ENCODE measurements at regions not wholly inside any gene's neighbourhood (a gene's known extent, or its start where the extent isn't known, plus 50 kb on each side); places are given as distances from the start of the nearest gene placed in this dataset.
A peak's percentile ranks its signal among the peaks of the same experiment; 100 is the strongest.

DNA sequence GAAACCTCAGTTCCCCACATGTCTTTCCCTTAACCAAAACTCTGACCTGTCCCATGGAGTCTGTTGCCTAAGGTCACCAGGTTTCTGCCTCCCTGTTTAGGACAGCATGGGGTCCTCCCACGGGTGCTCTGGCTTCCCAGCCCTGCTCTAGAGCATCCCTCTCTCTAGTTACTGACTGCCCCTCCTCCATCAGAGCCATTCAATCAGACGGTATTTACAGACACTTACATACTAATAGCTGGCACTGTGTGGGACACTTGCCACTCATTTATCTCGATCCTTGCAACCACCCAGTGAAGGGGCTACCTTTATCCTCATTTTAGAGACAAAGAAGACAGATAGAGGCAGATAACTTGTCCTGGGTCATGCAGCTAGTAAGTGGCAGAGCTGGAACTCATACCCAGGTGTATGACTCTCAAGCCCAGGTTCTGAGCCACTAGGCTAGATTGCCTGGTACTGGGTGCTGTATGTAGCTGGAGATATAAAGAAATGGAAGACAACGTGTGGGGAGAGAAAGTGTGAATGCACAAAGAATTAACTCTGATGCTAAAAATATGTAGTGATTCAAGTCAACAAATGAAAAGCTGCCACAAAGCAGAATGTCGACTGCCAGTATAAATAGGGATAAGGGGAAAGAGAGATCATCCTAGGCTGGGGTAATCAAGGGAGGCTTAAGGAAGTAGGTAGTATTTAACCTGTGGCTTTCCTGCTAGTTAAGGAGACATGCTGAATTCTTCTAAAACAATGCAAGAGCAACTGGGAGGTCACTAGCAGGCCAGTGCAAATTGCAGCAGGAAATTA, 52.5 kb upstream of the PDE8B start:
- no peak for DNase-seq

DNA sequence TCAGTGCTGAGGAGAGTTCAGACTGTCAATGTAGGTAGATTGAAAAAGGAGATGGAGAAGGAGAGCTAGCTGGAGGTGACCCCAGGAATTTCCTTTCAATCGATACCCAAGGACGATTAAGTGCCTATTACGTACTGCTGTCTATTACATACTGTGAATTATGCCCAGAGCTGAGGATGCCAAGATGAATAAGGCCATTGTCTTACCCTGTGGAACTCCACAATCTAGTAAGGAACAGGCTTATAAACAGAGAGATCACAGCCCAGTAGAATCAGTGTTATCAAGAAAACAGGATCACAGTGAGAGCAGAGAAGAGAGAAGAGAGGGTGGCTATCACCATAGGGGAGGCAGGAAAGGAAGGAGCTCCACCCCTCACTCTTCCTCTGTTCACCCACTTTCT, 54.1 kb upstream of the PDE8B start:
- DNase-seq = no peak

DNA sequence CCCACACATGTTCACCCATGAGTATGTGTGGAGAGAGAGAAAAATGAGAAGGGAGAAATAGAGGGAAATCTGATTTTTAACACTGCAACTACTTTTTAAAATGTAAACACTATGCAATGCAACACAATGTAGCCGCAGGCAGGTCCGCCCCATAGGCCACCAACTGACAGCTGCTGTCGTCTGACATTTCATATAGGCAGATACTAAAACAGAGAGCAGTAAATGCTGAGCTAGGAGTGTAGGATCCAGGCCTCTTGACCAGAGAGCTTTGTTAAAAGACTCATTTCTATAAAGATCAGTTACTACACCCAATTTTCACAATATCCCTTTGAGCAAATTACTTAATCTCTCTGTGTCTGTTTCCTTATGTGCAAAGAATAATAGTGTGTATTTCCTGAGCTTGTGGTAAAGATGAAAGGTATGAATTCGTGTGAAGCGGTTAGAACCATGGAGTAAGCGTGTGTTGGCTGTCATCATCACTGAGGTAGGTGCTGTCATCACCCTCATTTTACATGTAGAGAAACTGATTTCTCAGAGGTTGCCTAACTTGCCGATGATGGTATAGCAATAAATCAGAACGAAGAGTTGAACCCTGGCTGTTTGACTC, 55.2 kb upstream of the PDE8B start:
- DNase-seq = no peak

DNA sequence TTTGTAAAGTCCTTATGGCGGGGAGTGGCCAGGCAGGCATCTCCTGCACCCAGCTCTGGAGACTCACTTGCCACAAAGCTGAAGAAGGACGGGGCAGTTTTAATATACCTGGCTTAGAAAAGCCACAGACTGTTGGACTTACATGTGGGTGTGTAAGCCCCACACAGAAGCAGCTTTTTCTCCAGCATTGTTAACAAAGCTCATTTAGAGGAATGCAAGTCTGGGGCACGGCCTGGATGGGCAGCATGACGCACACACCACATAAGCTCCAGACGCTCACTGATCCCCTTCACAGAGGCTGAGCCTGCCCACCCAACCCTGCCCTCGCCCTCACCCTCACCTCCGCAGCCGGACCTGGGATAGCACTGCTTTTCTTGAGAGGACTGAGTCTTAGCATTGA, 58.0 kb upstream of the PDE8B start:
- DNase-seq = no peak

DNA sequence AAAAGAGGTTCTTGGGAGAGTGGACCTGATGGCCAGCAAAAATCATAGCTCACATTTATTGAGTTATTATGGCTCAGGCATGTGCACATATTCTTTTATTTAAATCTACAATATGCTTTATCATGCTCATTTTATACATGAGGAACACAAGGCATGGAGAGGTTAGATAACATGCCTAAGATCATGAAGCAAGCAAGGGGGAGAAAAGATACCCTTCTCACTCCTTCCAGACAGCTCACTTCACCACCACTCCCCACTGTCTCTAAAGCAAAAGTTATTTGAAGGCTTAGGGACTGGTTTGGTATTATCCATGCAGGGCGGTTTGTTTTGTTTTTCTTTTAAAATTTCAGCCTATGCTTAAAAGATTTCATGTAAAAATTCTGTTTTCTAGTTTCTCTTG, 59.0 kb upstream of the PDE8B start:
- DNase-seq = no peak

DNA sequence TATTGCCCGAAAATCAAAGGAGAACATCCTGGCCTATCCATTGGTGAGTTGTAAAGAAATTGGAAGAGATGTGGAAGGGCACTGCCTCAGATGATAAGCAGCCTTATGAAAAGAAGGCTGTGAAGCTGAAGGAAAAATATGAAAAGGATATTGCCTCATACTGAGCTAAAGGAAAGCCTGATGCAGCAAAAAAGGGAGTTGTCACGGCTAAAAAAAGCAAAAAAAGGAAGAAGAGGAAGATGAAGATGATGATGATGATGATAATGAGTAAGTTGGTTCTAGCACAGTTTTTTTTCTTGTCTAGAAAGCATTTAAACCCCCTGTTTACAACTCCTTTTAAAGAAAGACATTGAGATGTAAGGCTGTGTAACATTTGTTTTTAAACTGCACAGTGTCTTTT, 59.8 kb upstream of the ZBED3 start:
- no peak for DNase-seq

DNA sequence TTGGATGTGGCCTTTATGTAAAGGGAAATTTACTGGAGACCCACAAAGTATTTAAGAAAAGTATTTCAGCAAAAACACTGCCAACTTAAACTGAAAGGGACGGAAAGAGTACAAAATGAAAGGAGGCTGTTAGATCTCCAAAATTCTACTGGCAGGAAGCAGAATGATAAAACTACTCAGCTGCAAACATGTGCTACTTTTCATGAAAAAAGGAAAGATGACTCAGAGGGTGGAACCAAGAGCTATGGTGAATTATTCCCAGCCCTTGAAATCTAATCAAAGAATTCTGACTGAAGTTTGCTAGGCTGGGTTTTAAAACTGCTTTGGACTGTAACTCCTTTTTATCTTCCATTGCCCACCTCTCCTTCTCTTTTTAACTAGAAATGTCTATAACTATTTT, 58.6 kb upstream of the ZBED3 start:
- no peak for DNase-seq

DNA sequence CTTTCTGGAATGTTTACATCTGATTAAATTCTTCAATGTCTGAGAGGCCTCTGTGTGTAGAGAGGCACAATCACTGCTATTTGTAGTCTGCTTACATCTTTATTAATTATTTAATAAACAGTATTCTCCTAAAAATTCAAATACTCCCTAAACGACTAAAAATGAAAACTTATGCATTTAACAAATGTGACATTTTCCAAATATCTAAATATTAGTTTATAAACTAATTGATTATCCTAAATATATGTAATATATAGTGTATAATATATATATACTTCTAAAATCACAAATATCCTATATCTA, 57.7 kb upstream of the ZBED3 start:
- DNase-seq = no peak

DNA sequence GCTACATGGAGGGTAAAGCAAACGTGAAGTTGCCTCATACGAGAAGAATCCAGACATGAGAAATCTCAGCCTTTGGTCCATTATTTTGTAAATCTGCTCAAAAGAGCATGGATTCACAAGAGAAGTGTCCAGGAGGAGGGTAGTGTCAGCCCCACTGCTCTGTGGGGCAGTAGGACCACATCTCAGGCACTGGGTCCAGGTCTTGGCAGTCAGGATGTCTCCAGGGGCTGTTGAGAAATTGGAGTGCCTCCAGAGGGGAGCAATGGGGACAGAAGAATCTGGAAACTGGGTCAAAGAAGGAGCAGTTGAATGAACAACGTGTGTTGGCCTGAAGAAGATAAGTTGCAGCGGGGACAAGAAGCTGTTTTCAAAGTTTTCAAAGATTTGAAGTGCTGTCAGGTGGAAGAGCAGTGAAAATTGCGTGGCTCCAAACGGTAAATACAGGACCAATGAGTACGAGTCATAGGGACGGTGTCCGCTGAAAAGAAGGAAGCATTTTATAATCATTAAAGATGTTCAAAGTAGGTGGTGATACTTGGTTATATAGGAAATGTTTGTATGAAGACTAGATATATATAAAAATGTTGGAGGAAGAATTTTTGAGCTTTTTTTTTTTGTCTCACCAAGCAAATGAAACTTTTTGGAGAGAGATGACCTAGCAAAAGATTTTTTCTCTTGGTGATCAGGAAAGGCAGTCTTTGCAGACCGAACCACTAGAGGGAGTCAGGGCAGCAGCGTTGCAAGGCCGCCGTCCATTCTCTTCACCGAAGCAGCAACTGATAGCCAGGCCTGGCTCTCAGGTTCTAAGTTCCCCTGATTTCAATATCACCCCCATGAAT, 57.1 kb upstream of the ZBED3 start:
- peak; percentile 83 for DNase-seq

DNA sequence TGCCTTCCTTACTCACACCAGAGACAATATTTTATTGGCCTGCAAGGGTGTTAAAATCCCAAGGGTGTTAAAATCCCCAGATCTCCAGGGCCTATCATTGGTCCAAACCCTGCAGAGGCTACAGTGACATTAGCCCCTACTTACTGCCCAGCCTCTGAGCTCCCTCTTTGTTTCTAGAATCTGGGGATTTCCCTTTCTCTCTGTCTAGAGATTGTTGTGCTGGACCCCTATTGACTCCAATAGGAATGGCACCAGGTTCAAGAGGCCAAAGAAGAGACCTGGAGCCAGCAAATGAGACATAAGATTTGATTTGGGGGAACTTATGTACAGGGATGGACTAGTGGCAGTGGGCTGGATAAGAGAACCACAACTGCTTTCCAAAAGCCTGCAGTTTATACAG, 53.3 kb upstream of the ZBED3 start:
- DNase-seq = no peak

DNA sequence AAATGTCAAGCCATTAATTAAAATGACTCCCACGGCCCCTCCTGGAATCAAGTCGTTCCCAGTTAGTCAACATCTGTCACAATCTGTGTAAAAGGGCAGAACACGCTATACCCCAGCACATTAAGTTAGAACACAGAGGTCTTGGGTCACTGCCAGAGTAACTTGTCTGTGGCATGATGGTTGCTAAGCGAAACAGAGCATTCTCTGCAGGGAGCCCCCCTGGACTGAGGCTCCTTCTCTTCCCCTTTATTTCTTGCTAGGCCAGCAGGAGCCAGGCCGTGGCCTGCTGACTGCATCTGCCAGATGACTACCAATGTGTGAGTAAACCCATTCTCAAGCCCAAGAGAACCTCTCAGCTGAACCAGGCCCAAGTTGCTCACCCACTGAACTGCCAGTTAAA, 51.9 kb upstream of the ZBED3 start:
- DNase-seq = no peak

Data from muscle of arm (tissue), 1 donor.